HCT116 (cell line): ENCODE measurements at regions not wholly inside any gene's neighbourhood (a gene's known extent, or its start where the extent isn't known, plus 50 kb on each side); places are given as distances from the start of the nearest gene placed in this dataset.

Experiments used
- CEBPB ChIP-seq: IDR thresholded peaks from 2 replicates; pipeline ENCODE4 v1.6.1; 2012; ENCODE audit warnings: low read depth
- EZH2 ChIP-seq: fragments of 200-600 bp; sonication (generic); IDR thresholded peaks from 2 replicates; pipeline ENCODE4 v1.6.1; 2017; ENCODE audit warnings: antibody characterized with exemption, mixed run types
- EZH2phosphoT487 ChIP-seq: fragments of 200-600 bp; IDR thresholded peaks from 2 replicates; pipeline ENCODE4 v1.6.1; 2018; ENCODE audit warnings: antibody characterized with exemption, borderline replicate concordance
- POLR2A ChIP-seq: IDR thresholded peaks from 2 replicates; pipeline ENCODE4 v1.7.0; 2011; ENCODE audit warnings: borderline replicate concordance; ENCODE audit not compliant: insufficient read depth, insufficient read length; ENCODE audit errors: extremely low read depth
- SP1 ChIP-seq: IDR thresholded peaks from 2 replicates; pipeline ENCODE4 v1.6.1; 2012; ENCODE audit warnings: low read depth
- ZFX ChIP-seq: fragments of 450-650 bp; IDR thresholded peaks from 2 replicates; pipeline ENCODE4 v1.6.1; 2017
- TF ChIP-seq, protein P1 (sequence below): IDR thresholded peaks from 2 replicates; pipeline ENCODE4 v1.6.1; 2012; ENCODE audit warnings: low read depth
- TF ChIP-seq, protein P2 (sequence below), 3 experiments: fragments of 200-600 bp in 1 of 3; sonication (generic) in 1 of 3; IDR thresholded peaks in 2 of 3; conservative IDR thresholded peaks in 1 of 3; 2 replicates each; pipeline ENCODE4 v1.5.1; 2012 to 2017; ENCODE audit warnings: low read depth in 2 of 3, low read length in 2 of 3, antibody characterized with exemption in 1 of 3, borderline replicate concordance in 1 of 3, control low read depth in 1 of 3, mild to moderate bottlenecking in 1 of 3, mixed read lengths in 1 of 3, mixed run types in 1 of 3, moderate library complexity in 1 of 3; ENCODE audit not compliant: insufficient read depth in 1 of 3

DNA sequence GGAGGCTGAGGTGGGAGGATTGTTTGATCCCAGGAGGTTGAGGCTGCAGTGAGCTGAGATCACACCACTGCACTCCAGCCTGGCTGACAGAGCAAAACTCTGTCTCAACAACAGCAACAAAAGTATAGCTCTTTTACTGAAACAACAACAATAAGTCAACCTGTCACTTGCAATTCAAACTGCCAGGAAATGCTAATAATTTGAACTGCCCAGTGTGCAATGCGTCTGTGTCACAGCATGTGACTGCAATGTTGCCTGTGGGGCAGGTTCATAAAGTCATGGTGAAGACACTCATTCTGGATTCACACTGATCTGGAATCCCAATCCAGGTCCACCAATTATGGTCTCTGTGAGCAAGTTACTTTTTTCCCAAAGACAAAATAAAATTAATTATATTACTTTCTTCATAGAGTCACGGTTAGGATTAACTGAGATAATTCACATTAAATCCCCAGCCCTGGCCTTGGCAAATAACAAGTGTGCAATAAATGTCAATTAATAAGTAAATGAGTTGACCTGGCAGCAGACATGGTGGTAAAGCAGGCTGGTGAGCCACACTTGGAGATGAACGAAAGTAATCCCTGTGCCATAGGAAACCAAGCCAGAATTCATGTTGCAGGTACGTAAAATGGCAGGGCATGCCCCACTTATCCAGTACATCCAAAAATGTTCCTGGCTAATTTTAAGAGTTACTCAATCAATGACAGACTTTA is 89.1 kb upstream of the CPSF6 start:
- TF ChIP-seq, protein P1, sequence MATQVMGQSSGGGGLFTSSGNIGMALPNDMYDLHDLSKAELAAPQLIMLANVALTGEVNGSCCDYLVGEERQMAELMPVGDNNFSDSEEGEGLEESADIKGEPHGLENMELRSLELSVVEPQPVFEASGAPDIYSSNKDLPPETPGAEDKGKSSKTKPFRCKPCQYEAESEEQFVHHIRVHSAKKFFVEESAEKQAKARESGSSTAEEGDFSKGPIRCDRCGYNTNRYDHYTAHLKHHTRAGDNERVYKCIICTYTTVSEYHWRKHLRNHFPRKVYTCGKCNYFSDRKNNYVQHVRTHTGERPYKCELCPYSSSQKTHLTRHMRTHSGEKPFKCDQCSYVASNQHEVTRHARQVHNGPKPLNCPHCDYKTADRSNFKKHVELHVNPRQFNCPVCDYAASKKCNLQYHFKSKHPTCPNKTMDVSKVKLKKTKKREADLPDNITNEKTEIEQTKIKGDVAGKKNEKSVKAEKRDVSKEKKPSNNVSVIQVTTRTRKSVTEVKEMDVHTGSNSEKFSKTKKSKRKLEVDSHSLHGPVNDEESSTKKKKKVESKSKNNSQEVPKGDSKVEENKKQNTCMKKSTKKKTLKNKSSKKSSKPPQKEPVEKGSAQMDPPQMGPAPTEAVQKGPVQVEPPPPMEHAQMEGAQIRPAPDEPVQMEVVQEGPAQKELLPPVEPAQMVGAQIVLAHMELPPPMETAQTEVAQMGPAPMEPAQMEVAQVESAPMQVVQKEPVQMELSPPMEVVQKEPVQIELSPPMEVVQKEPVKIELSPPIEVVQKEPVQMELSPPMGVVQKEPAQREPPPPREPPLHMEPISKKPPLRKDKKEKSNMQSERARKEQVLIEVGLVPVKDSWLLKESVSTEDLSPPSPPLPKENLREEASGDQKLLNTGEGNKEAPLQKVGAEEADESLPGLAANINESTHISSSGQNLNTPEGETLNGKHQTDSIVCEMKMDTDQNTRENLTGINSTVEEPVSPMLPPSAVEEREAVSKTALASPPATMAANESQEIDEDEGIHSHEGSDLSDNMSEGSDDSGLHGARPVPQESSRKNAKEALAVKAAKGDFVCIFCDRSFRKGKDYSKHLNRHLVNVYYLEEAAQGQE: no peak
- TF ChIP-seq, protein P2, sequence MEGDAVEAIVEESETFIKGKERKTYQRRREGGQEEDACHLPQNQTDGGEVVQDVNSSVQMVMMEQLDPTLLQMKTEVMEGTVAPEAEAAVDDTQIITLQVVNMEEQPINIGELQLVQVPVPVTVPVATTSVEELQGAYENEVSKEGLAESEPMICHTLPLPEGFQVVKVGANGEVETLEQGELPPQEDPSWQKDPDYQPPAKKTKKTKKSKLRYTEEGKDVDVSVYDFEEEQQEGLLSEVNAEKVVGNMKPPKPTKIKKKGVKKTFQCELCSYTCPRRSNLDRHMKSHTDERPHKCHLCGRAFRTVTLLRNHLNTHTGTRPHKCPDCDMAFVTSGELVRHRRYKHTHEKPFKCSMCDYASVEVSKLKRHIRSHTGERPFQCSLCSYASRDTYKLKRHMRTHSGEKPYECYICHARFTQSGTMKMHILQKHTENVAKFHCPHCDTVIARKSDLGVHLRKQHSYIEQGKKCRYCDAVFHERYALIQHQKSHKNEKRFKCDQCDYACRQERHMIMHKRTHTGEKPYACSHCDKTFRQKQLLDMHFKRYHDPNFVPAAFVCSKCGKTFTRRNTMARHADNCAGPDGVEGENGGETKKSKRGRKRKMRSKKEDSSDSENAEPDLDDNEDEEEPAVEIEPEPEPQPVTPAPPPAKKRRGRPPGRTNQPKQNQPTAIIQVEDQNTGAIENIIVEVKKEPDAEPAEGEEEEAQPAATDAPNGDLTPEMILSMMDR (IDR thresholded peaks at IDR 0.05 in 2 of 3, conservative IDR thresholded peaks at IDR 0.05 in 1 of 3; ENCODE audit: borderline replicate concordance in 1 of 3, insufficient read depth in 1 of 3, low read depth in 2 of 3, low read length in 2 of 3): no peak
- TF ChIP-seq CEBPB (no peak), EZH2 (no peak), SP1 (no peak), POLR2A (no peak), ZFX (no peak), EZH2phosphoT487 (no peak)
